IPS DF 6.9 (cell line): ENCODE measurements at regions not wholly inside any gene's neighbourhood (a gene's known extent, or its start where the extent isn't known, plus 50 kb on each side); places are given as distances from the start of the nearest gene placed in this dataset.
A peak's percentile ranks its signal among the peaks of the same experiment; 100 is the strongest.

Experiments
- DNase-seq: peaks from one replicate; pipeline ENCODE4 v3.0.0-alpha.2; 2013; ENCODE audit warnings: low read depth, low spot score
- H3K27ac ChIP-seq: one replicate; pipeline ENCODE4 v1.5.1; 2013; ENCODE audit warnings: low read length, control low read depth
- H3K27me3 ChIP-seq: 2 replicates; pipeline ENCODE4 v1.6.1; 2013; ENCODE audit warnings: mild to moderate bottlenecking, low read length; ENCODE audit not compliant: control insufficient read depth, insufficient read depth
- H3K36me3 ChIP-seq: 2 replicates; pipeline ENCODE4 v1.6.1; 2013; ENCODE audit warnings: low read length; ENCODE audit not compliant: control insufficient read depth, insufficient read depth
- H3K4me1 ChIP-seq: 2 replicates; pipeline ENCODE4 v1.6.1; 2013; ENCODE audit warnings: low read length; ENCODE audit not compliant: control insufficient read depth, insufficient read depth
- H3K4me3 ChIP-seq: 2 replicates; pipeline ENCODE4 v1.5.1; 2013; ENCODE audit warnings: mild to moderate bottlenecking, low read length
- H3K9me3 ChIP-seq: 2 replicates; pipeline ENCODE4 v1.6.1; 2013; ENCODE audit warnings: low read length, inconsistent platforms; ENCODE audit not compliant: control insufficient read depth, insufficient read depth
- WGBS: extraction: QIAGEN DNeasy Blood & Tissue Kit; methylation state at CpG from one replicate; pipeline ENCODE4 v1.1.7; 2013; ENCODE audit warnings: mixed read lengths, missing lambda C conversion rate; ENCODE audit not compliant: insufficient read length, insufficient coverage; 5-methylcytosine and 5-hydroxymethylcytosine counted together

- no CpG with 5 or more reads among the region's 5 CpGs for WGBS
- Histone ChIP-seq H3K27me3 (no peaks in the 10 kb centered on the region), H3K36me3 (0 out of 2 replicates have a peak, but pooled peaks cover 2% of the 10 kb centered on the region), H3K4me3 (no peak overlapping the region), H3K4me1 (no peaks in the 10 kb centered on the region; the same call in 1 of the 2 replicates), H3K27ac (no peak overlapping the region), H3K9me3 (no peaks in the 10 kb centered on the region)
- no peak for DNase-seq
Measured at GRCh38 chr11:70696564-70696963, 298.2 kb downstream of the CTTN start.

DNA sequence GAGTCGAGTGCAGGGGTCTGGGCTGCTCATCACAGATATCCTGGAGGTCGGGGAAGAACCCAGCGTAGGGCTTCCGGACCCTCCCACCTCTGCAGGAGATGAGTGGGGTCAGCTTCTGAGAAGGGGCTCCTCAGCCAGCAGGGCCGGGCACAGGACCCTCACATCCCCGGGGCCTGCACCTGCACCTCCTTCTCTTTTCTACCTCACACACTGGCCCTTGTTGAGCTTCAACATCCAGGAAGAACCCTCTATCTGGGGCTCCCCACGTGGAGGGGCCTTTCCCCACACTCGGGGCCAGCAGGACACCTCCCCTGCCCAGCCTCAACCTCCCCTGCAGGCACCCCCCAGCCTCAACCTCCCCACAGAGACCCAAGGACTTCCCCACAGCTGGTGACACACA, 299.4 kb downstream of the CTTN start:
- Histone ChIP-seq H3K27me3 (no peaks in the 10 kb centered on the region), H3K36me3 (0 out of 2 replicates have a peak, but pooled peaks cover 2% of the 10 kb centered on the region), H3K4me1 (no peaks in the 10 kb centered on the region; the same call in 1 of the 2 replicates), H3K27ac (no peak overlapping the region), H3K9me3 (no peaks in the 10 kb centered on the region), H3K4me3 (no peak overlapping the region)
- no CpG with 5 or more reads among the region's 8 CpGs for WGBS
- DNase-seq, result no peak

DNA sequence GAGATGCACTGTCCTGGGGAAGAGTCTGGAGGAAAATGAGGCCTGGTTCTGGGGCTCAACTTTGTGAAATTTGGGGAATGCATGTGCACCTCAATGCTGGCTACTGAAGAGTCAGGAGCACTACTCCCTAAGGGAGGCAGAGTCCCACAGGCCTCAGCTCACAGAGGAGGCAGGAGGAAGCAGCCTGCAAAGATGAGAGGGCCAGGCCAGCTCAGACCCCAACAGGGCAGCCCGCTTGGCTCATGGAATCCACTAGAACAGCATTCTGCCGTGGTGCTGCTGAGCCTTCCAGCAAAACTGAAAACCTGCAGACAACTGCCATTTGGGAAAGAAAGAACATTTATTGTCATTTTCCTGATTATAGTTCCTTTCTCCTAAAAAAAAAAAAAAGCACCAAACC, 300.5 kb downstream of the CTTN start:
- H3K27ac ChIP-seq, result no peak overlapping the region
- no peak for DNase-seq
- no peaks in the 10 kb centered on the region for H3K27me3 ChIP-seq
- H3K4me3 ChIP-seq, result no peak overlapping the region
- 0 out of 2 replicates have a peak, but pooled peaks cover 2% of the 10 kb centered on the region for H3K36me3 ChIP-seq
- WGBS, result no CpG with 5 or more reads among the region's 2 CpGs
- no peaks in the 10 kb centered on the region for H3K9me3 ChIP-seq
- H3K4me1 ChIP-seq, result peaks cover 3% of the 10 kb centered on the region

DNA sequence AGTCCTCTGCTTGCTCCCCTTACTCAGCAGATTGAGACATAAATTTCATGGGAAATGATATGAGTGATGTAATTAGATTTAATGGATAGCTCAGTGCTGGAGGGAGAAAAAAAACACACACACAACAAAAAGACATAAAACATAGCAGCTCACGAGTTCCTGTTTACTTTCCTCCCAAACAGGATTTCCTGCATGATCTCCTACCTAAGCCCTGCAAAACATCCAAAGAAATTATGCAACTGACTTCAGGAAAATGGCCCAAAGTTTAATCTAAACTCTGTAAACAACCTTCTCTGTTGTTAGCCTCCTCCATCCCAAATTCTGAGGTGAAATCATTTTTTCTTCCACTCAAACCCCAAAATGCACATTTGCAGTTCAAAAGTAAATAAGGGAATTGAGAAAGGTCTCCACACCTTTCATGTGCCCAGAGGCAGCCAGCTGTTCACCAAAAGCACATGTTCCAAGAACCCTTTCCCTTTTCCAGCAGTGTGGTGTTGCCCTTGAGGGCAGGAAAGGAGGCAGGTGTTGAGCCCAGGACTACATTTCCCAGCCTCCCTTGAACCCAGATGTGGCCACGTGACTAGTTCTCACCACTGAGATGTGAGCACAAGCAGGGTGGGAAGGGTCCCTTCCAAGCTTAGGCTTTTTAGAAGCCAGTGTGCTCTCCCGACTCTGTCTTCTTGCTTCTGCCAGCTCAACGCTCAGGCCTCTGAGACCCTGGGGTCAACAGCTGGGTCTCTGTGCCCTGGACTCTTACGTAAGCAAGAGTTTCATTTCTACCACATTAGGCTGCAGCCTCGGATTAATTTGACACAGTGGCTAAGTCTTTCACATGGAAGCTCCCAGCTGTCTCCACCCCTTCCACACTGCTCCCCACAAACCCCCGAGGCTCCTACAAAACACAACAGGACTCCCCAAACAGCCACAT, 301.2 kb downstream of the CTTN start:
- Histone ChIP-seq H3K36me3 (0 out of 2 replicates have a peak, but pooled peaks cover 2% of the 10 kb centered on the region), H3K27me3 (no peaks in the 10 kb centered on the region), H3K27ac (no peak overlapping the region), H3K4me1 (peaks cover 4% of the 10 kb centered on the region), H3K9me3 (no peaks in the 10 kb centered on the region), H3K4me3 (no peak overlapping the region)
- peak; percentile 41 for DNase-seq
- WGBS, result no CpG with 5 or more reads among the region's 7 CpGs

DNA sequence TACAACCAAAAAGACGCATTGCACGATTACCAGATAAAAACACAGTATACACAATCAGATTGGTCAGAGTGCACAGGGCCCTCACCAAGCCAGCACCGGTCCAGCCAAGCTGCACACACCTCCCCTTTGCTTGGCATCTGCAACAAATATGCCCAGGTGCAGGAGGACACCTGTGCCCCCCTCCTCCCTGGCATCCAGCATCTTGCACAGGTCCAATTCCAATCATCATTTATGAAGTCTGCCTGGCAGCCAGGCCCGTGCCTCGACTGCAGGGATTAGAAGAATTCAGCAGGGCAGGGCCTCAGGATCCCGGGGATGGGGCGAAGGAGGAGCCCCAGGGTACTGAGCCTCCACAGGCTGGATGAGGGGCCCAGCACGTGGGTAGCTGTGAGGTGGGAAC, 302.1 kb downstream of the CTTN start:
- no CpG with 5 or more reads among the region's 8 CpGs for WGBS
- Histone ChIP-seq H3K27ac (no peak overlapping the region), H3K9me3 (no peaks in the 10 kb centered on the region), H3K27me3 (no peaks in the 10 kb centered on the region), H3K36me3 (0 out of 2 replicates have a peak, but pooled peaks cover 2% of the 10 kb centered on the region), H3K4me1 (peaks cover 4% of the 10 kb centered on the region), H3K4me3 (no peak overlapping the region)
- DNase-seq, result no peak

GRCh38 chr11:70700871-70701270, 302.5 kb downstream of the CTTN start:
- H3K9me3 ChIP-seq, result no peaks in the 10 kb centered on the region
- peaks cover 4% of the 10 kb centered on the region for H3K4me1 ChIP-seq
- no peak overlapping the region for H3K4me3 ChIP-seq
- no peaks in the 10 kb centered on the region for H3K27me3 ChIP-seq
- WGBS, result no CpG with 5 or more reads among the region's 5 CpGs
- no peak for DNase-seq
- 0 out of 2 replicates have a peak, but pooled peaks cover 2% of the 10 kb centered on the region for H3K36me3 ChIP-seq
- no peak overlapping the region for H3K27ac ChIP-seq

GRCh38 chr11:70702040-70702648, 303.8 kb downstream of the CTTN start:
- Histone ChIP-seq H3K27me3 (no peaks in the 10 kb centered on the region), H3K4me1 (peaks cover 4% of the 10 kb centered on the region), H3K36me3 (no peaks in the 10 kb centered on the region), H3K9me3 (no peaks in the 10 kb centered on the region), H3K4me3 (no peak overlapping the region), H3K27ac (no peak overlapping the region)
- WGBS, result 100% methylated on average over 2 of the region's 4 CpGs
- DNase-seq, result no peak

DNA sequence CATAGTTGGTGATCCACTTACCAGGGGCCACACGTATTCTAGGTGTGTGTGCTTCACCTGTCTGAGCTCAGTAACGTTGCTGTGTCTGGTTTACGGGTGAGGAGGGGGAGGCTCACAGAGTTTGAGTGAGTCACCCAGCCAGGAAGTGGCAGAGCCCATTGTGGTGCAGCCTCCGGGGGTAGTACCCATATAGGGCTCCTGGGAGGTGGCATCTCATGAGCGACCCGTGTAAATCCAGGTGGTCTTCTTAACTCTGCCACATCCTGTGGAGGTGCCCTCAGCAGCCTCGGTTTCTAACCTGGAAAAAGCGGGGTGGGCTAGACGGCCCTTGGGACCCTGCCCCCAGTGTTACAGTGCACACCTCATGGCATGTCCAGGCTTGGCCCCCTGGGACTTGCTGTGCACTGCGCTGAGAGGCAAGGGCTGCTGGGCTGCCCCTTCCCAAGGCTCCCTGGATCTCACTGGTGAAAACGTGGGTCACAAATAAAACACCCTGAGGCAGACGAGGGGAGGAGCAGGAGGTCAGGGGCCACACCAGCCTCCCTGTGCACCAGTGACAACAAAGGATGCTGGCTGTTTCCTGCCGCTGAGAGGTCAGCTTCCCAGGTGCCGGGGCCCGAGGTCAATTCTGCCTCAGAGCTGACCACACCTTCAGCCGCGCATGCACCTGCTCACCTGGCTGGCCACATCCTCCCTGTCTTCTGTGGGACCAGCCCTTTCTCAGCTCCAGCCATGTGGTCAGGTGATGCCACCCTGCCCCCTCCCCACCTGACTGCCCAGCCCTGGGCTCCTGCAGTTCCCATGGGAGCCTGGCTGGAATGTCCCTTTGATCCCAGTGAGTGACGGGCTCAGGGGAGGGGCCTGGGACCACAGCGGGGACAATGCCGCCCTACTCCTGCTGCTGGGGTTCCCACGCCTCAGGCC, 305.1 kb downstream of the CTTN start:
- Histone ChIP-seq H3K27ac (no peak overlapping the region), H3K4me1 (peaks cover 4% of the 10 kb centered on the region), H3K27me3 (no peaks in the 10 kb centered on the region), H3K4me3 (no peak overlapping the region), H3K36me3 (no peaks in the 10 kb centered on the region), H3K9me3 (no peaks in the 10 kb centered on the region)
- no CpG with 5 or more reads among the region's 21 CpGs for WGBS
- no peak for DNase-seq

DNA sequence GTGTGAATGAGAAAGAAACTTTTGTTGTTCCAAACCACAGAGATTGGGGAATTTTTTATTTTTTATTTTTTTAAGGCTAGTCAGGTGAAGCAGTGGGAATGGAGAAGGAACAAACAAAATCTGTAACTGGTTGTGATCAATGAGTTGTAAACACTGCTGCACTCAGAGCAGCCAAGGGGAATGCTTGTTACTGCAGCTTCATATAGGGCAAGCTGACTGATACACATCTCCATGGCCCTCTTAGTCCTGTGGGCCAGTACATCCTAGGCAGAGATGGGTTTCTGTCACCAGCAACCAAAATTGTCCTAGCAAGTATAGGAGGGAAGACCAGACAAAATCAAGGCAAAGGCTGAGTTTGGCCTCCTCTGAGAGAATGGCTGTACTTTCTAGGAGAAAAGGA, 306.8 kb downstream of the CTTN start:
- no peaks in the 10 kb centered on the region for H3K27me3 ChIP-seq
- H3K27ac ChIP-seq, result no peak overlapping the region
- no peak overlapping the region for H3K4me3 ChIP-seq
- H3K36me3 ChIP-seq, result no peaks in the 10 kb centered on the region
- H3K4me1 ChIP-seq, result peaks cover 4% of the 10 kb centered on the region
- no peaks in the 10 kb centered on the region for H3K9me3 ChIP-seq
- no peak for DNase-seq

DNA sequence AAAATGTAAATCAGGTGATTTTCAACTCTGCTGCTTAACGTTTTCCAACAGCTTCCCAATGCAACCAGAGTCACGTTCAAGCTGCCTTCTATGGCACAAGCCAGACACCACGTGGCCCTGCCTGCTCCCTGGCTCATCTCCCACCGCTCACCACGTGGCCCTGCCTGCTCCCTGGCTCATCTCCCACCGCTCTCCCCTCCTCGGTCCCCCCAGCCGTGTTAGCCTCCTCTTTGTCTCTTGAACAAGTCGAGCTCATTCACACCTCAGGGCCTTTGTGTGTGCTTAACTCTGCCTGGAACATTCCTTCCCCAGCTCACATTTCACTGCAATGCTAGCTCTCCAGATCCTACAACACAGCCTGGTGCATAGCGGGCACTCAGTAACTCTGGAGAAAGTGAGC, 307.6 kb downstream of the CTTN start:
- Histone ChIP-seq H3K4me1 (peaks cover 4% of the 10 kb centered on the region), H3K27me3 (no peaks in the 10 kb centered on the region), H3K36me3 (no peaks in the 10 kb centered on the region), H3K27ac (no peak overlapping the region), H3K9me3 (no peaks in the 10 kb centered on the region), H3K4me3 (no peak overlapping the region)
- no peak for DNase-seq
- WGBS, result no CpG with 5 or more reads among the region's 10 CpGs
